HG03159 (cell line): ENCODE measurements at regions not wholly inside any gene's neighbourhood (a gene's known extent, or its start where the extent isn't known, plus 50 kb on each side); places are given as distances from the start of the nearest gene placed in this dataset.

ENCODE experiments used
- ATAC-seq: cut with Tn5 transposase; IDR thresholded peaks from one replicate; pipeline ENCODE4 v1.9.1; 2021; ENCODE audit warnings: mild to moderate bottlenecking, moderate library complexity; ENCODE audit not compliant: unreplicated experiment

DNA sequence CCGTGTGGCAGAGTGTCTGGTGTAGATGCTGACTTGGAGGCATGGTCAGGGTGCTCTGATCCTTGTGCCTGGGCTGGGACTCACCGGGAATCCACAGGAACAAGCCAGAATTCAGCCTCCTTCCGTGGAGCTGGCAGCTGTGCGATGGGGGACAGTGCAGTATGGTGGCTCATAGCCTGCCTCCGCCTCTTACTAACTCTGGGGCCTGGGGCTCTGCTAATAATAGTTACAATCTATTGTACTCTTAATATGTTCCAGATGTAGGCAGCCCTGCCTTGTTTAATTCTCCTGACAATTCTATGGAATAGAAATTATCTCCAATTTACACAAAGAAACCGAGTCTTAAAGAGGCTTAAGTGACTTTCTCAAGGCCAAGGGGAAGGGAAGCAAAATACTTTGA is 77.6 kb downstream of the PCDH1 start:
- no peak for ATAC-seq

DNA sequence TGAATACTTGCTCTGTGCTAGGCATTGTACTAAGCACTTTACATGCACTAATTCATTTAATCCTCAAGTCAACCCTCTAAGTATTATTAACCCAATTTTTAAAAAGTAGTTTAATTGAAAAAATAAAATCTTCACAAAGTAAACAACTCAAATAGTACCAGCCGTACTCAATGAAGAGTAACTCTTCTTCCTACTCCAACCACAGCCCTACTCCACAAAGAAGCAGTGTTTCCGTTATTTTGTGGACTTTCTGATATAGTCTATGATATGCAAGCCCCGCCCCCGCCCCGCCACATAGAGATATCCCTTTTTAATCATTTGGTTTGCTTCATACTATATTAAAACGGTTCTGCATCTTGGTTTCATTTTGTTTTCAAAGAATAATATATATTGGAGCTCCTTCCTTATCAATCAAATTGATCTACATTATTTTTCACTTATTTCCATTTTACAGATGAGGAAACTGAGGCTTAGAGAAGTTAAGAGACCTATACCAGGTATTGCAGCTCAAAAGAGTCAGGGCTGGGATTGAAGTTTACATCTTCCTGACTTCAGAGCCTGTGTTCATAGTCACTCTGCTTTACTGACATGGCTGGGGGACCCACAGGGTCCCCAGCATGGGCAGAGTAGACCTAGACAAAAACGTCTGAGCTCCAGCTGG is 78.6 kb downstream of the PCDH1 start:
- no peak for ATAC-seq

DNA sequence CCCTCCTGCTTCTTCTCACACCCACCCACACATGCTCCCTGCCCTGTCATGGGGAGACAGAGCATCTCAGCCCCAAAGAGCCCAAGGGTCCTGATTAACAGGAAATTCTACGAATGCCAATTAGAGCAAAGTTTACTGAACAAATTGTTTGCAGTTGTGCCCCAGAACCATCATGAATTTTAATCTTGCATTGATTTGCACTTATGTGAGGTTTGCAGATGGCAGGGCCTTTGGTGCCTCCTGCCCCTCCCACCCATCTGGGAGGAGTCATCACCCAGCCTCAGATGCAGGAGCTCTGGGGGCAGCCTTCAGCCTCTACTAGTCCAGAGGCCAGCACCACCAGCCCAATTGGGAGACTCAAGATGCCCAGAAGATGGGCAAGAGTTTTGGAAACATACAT is 80.8 kb downstream of the PCDH1 start:
- no peak for ATAC-seq

DNA sequence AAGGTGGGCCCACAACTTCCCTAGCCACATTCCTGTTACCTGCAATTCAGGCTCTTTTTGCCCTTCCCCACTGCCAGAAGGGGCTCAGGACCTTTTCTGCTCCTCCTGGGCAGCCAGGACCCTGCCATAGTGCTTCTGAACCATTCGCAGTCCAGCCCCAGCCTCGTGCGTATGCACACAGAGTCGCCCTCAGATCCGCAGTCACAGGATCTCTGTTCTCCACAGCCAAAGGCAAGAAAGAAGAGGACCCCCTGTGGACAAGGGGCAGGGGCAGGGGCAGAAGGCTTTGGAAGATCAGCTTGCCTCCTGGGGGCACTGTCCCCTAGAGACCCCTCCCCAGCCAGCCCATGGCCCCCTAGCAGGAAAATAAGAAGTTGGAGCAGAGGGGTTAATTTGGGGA is 82.8 kb downstream of the PCDH1 start:
- no peak for ATAC-seq

DNA sequence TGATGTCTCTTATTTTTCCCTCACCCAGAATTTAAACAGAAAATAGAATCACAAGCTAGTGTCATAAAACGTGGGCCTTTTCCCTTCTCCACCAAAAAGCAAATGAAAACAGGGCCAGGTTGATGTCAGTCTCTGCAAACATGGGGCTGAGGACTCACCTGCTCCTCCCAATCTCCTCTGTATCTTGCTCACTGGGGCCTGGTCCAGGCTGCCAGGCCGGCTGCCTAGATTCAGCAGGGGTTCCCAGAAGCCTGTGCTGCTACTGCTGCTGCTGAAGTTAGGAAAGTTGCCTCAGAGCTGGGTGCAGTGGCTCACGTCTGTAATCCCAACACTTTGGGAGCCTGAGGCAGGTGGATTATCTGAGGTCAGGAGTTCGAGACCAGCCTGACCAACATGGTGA is 84.3 kb downstream of the PCDH1 start:
- no peak for ATAC-seq

DNA sequence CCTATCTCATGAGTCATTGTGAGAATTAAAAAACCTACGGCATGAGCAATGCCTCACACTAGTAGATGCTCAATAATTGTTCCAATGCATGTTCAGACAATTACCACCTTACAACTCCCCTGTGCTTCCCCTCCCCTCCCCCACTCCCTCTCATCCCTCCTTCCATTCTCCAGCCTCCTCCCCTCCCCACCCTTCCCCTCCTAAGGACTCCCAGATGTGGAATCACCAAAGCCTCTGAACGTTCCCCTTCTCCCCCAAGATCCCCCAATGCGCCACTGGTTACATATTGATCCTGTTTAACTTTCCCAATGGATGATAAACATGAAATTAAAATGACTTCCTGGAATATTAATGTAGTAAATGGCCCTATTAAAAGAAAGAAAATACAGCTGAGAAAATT is 84.8 kb downstream of the PCDH1 start:
- ATAC-seq: no peak

DNA sequence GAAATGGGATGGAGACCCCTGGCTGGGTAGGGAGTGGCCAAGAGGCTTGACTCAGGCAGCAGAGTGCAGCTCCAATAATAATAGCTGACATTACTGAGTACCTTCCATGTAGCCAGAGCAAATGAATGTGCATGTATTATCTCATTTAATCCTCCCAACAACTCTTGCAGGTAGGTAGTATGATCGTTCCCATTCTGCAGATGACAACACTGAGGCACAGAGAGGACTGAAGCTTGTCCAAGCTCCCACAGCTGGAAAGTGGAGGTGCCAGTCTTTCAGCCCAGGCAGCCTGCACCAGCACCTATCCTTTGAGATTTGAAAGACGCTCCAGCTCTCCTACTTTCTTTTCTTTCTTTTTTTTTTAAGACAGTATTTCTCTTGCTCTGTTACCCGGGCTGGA is 87.6 kb downstream of the PCDH1 start:
- ATAC-seq: no peak

DNA sequence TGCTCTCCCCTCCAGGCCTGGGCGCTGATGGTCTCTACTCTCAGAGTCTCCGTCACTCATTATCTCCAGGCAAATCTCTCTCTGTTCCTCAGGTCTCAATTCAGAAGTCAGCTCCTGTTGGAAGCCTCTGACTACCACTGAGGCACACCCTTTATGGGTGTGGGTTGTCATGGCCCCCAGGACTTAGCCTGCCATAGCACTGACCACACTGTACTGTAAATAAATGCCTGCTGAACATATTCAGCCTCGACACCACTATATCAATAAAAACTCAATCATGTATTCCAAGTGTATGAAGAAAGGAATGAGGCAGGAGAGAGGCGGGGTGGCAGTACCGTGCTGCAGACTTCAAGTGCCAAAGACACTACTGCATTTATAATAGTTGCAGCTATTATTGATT is 88.9 kb downstream of the PCDH1 start:
- ATAC-seq: no peak

DNA sequence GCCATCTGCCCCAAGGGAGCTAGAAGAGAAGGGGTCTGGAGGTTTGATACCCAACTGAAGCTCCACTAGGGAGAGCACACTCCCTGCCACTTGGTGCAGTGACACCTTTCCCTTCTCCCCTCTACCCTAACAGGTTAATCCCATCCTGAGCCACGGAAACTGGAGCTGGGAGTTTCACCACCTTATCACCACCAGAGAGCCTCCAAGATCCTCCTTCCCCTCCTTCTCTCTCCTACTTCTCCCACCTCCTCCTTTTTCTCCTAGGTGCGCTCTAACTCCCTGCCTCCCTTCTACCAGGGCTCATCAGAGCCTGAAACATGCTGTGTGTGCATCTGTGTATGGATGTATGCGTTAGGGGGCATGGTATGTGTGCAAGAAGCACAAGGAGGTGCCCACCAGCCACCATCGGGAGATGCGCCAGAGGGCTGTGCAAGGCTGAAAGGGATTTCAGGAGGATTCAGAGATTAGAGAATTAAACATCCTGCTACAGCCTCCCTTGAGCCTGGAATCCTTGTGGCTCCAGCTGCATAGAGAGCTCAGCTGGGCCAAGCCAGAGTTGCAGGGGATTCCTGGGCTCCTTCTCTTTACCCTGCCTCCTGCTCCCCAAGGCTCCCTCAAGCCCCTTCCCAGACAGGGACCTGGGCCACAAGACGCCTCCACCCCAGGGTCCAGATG is 89.8 kb downstream of the PCDH1 start:
- ATAC-seq: no peak

DNA sequence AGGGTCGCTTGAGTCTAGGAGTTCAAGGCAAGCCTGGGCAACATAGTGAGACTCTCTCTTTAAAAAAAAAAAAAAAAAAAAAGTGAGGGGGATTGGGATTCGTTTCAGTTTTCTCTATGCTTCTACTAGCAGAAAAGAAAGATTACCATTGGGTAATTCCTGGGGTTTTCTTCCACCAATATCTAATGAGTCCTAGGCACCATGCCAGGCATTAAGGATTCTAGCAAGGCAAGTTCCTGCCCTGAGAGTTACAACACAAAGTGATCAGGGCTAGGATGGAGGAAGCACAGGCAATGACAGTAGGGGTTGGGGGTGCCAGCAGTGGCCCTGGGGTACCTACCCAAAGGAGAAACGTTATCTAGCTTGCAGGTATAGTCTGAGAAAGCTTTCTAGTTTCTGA is 90.8 kb downstream of the PCDH1 start:
- ATAC-seq: no peak

DNA sequence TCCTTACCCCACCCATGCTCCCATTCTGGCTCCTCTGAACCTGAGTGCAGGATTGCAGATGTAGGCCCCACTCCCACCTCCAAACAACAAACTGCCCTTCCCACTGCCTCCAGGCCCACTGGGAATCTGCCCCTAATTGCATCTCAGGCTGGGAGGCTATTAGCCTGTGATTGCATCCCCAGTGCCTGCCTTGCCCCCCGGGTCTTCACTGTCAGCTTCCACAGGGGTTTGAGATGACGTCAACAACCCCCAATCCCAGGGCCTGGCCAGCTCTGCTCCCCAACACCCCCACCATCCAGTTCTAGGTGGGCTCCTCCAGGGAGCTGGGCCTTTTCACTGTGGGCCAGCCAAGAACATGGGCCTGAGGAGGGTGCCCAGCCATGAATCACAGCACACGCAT is 91.5 kb downstream of the PCDH1 start:
- ATAC-seq: no peak

DNA sequence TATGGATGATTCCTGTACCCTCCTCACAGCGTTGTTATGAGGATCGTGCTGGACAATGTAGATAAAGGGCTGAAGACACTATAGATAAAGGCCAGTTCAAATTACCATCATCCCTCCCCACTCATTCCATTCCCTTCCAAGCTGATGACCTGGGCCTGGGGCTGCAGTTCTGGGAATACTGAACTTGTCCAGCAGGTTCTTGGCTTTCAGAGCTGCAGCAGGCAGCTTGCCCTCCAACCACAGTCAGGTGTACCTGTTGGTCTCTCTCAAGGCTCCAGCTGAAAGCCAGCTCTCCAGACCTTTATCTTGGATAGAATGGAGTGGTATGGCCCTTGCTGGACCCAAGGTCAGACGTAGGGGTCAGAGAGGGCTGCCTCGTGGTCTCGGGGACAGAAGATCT is 92.5 kb downstream of the PCDH1 start:
- no peak for ATAC-seq

DNA sequence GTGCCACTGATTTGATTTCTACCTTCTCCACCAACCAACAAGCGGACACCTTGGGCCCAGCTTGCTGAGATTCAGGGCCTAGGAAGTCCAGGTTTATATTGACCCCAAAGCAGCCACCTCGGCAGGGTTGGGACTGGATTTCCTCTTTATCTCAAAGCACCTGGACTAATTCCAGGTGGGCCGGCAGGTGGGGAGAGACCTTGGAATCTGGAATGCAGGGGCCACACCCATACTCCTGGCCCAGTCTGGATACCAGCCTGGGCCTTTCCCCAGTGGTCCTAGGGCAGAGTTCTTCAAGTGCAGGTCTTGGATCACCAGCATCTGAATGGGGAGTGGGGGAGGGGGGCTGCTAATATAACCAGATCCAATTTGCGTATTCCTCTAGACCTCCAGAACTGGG is 93.1 kb downstream of the PCDH1 start:
- no peak for ATAC-seq

DNA sequence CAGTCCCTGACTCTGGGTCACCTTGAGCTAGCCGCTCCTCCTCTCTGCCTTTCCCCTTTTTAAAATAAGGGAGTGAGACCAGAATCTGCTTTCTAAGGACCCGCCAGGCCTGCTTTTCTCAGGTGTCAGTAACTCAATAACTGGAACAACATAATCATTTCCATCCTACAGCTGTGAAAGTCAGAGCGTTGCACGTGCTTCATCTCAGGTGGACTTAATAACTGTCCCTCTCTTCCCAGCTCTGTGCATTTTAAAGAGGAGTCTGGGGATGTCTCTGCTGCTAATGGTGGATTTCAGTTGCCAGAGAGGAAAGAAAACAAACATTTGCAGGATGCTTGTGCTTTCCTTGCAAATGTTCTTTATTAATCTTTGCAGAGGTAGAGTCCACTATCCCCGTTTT is 93.7 kb downstream of the PCDH1 start:
- ATAC-seq: no peak

DNA sequence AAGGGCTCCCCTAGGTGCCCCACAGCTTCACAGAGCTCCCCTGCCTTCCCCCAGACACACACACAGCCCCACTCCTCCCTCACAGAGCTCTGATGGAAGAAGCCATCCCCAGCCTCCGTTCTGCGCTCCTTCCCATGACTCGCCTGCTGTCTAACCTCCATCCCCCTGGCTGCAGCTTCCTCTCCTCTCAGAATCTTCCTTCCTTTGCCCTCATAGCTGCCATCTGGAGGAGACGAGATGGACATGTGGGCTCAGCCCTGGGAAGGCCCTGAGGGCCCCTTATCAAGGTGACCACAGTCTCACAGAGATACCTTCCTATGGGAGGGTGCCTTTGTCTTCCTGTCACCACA is 94.3 kb downstream of the PCDH1 start:
- ATAC-seq: no peak

DNA sequence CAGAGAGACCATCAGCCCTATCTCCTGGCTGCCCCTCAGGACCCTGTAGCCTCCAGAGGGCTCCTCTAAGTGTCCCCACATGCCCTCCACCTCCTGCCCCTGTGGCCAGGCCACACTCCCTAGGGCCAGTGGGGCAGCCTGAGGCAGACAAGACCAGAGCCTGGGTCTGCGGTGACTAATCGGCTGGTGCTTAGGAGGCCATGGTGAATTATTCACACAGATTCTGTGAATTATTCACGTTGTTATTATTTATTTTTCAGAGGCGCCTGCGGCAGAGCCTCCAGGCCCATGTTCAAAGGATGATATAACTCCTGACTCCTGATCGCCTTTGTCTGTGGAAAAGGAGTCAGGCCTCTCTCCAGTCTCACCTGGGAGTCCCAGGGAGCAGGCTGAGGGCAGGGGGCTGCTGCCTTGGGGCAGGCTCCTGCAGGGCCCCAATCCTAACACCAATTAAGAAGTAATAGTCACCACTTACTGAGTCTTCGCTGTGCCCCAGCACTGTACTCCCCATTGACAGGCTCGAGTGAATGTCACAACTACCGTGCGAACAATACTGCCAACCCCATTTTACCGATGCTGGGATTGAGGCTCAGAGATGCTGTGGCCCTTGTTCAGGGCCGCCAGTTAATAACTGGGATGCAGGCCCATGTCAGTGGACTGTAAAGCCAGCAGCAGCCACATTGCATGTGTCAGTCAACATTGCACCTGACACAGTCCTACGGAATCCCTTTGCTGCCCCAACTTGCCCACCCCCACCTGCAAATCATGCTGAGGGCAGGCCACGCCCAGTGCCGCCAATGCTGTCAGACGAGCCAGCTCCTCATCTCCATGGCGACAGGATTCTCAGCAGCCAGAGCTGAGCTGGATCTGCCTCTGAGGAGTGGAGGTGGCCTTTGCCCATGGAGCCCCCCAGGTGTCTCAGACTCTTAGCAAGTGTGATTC is 94.9 kb downstream of the PCDH1 start:
- no peak for ATAC-seq

DNA sequence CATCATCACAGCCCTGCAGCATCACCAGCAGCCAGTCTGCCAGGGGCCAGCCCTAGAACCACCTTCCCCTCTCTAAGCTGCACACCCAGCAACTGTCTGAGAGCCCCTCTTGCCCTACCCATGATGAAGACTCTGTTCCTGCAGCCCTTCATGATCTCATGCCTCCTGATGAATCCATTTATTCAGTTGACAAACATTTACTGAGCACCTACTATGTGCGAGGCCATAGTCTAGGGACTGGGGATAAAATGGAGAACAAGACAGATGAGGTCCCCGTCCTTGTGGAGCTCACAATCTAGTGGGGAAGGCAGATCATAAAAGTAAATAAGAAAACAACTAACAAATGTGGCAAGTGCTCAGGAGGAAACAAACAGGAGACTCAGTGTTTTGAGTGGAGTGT is 96.3 kb downstream of the PCDH1 start:
- ATAC-seq: no peak

DNA sequence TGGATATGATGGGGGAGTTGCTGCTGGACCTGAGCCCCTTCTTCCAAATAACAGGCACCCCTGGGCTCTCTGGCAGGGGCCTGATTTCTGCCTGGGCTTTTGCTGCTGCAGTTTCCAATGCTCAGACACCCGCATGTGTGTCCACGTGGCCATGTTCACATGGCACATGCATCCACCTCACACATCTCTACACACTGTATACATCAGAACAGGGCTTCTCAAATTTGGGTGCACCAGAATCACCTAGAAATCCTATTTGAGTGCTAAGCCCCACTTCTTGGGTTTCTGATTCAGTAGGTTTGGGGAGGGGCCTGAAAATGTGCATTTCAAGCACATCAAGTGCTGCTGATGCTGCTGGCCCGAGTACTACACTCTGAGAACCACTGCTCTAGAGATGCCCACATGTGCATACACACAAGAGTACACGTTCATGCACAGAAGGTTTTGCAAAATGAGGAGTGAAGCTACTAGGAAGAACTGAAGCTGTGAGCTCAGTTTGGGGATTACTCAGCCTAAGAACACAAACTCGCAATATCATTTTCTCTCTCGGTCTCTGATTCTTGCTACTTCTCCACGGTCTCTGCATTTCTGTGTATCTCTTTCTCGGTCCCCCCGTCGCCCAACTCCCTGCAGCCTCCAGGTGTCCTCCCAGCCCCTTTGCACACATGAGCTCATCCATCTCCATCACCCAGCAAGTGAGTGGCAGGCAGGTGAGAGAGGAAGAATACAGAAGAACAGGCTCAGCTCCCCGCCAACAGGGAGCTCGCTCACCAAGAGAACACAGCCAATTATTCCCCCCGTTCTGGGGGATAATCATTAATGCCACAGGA is 97.0 kb downstream of the PCDH1 start:
- no peak for ATAC-seq

DNA sequence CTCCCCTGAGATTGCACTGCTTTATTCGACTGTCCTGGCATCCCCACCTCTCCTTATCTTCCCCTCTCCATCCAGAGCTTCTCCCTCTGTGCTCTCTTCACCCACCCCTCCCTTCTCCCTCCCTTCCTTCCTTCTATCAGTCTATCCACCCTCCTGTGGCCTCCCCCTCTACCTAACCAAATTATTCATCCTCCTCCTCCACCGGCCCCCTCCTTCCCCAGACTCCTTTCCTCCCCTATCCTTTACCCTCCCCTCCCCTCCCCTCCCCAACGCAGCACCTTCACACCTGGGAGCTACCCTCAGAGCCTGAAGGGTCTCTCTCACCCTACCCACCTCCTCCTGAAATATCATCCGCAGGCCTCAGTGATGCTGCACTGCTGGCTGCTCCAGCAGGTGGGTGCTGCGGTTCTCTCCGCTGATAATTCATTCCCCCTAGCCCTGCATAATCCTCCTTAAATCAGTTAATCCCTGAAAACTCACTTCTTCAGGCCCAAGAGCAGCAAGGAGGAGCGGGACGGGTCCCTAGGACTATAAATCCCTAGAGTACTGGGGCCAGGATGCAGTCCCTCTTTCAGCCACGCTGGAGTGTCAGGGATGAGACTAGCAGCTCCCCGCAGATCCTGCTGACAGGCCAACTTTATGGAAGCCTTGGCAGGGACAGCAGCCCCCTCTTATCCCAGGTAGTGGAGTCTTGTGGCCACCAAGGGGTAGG is 97.8 kb downstream of the PCDH1 start:
- no peak for ATAC-seq

DNA sequence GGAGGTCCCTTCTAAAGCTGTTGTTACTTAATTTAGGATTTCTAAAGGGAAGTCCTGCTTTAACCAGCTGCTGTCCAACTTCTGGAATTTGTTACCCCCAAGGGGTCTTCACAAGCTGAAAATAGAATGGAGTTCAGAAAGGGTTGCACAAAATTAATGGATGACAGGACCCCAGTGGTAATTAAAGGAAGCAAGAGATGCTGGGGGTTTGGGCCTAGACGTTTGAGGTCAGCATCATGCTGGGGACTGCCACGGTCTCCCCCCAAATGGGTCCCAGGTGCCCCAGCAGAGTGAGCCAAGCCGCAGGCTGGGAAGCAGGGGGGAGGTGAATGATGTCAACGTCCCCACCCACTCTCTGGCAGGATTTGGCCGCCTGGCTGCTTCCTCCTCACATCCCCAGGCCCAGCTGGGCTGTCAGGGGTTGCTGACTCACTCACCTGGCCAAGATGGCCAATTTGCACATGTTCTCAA is 97.5 kb upstream of the ARAP3 start:
- no peak for ATAC-seq
